NCI-H1417 (cell line): ENCODE measurements at regions not wholly inside any gene's neighbourhood (a gene's known extent, or its start where the extent isn't known, plus 50 kb on each side); places are given as distances from the start of the nearest gene placed in this dataset.

Source experiments
- DNase-seq, 3 experiments: peaks; one replicate each; lab custom pipeline; 2025; lab: John Stamatoyannopoulos, UW

GRCh38 chr12:93944911-93945310 is 203.5 kb upstream of the PLXNC1 start:
- DNase-seq, result no peak

DNA sequence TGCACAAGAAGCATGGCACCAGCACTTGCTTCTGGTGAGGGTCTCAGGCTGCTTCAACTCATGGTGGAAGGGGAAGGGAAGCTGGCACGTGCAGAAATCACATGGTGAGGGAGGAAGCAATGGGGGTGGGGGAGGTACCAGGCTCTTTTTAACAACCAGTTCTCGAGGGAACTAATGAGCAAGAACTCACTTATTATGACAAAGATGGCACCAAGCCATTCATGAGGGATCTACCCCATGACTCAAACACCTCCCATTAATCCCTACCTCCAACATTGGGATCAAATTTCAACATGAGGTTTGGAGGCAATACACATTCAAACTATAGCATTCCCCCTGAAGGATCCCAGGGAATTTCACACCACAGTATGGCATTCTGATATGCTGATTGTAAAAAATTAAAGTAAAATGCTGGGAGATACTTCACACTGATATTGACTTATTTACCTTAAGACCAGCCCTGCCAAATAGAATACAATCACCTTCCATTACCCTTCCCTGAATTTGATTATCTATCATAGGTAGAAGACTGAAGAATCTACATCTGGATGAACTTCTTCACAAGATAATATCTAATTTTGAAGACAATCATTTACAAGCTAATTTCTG is 201.7 kb upstream of the PLXNC1 start:
- DNase-seq, result no peak

GRCh38 chr12:93947486-93947885 is 200.9 kb upstream of the PLXNC1 start:
- no peak for DNase-seq

DNA sequence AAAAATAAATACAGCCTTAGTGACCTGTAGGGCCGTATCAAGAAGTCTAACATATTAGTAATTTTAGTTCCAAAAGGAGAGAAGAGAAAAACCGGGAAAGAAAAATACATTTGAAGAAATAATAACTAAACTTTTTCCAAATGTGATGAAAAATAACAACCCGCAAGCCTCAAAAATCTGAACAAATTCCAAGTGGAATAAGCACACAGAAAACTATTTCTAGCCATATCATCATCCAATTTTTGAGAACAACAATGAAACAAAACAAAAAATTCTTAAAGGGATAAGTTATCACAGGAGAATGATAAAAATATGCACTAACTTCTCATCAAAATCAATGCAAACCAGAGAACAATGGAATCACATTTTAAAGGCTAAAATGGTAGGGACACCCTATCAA is 198.1 kb upstream of the PLXNC1 start:
- DNase-seq, result no peak

GRCh38 chr12:93954166-93955112 is 193.9 kb upstream of the PLXNC1 start:
- no peak for DNase-seq

GRCh38 chr12:93956551-93956950 is 191.8 kb upstream of the PLXNC1 start:
- DNase-seq, result no peak

DNA sequence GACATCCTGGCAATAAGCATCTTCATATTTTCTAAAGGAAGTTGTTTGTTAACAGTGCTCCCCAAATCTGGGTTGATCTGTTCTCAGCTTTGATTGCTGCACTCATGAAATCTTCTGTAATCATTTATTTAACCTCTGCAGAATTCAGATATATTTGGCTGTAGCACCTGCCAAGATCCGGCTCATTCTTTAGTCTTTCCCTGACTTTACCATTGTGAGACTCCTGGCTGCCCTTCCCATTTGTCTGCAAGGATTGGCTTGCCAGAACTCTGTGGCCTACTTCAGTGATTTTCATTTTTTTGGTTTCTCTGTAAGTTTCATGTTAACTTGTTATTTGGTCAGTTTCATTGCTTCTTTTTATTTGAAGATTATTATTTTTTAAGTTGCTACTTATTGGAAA is 191.2 kb upstream of the PLXNC1 start:
- DNase-seq, result no peak

DNA sequence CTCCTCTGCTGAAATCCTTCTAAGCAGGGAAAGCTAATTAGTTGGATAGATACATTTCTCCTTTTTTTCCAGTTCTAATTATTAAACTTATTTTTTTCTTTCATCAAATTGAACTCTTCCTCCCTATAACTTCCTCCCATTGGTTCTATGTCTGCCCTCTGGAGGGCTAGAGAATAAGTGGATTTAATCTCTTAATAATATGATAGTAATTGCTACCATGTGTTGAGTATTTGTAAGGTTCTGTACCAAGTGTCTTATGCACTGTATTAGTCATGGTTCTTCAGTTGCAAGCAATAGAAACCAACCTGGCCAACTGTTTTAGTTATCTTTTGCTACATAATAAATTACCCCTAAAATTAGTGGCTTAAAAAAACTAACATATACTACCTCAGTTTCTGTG is 190.5 kb upstream of the PLXNC1 start:
- DNase-seq, result no peak

DNA sequence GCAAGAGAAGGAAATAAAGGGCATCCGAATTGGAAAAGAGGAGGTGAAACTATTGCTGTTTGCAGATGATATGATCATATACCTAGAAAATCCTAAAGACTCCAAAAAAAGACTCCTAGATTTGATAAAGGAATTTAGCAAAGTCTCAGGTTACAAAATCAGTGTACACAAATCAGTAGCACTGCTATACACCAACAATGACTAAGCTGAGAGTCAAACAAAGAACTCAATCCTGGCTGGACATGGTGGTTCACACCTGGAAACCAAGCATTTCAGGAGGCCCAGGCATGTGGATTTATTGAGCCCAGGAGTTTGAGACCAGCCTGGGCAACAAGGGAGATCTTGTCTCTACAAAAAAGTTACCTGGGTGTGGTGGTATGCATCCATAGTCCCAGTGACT is 188.7 kb upstream of the PLXNC1 start:
- DNase-seq, result no peak

- DNase-seq, result no peak
Observed at GRCh38 chr12:93960521-93960920, 187.9 kb upstream of the PLXNC1 start.

DNA sequence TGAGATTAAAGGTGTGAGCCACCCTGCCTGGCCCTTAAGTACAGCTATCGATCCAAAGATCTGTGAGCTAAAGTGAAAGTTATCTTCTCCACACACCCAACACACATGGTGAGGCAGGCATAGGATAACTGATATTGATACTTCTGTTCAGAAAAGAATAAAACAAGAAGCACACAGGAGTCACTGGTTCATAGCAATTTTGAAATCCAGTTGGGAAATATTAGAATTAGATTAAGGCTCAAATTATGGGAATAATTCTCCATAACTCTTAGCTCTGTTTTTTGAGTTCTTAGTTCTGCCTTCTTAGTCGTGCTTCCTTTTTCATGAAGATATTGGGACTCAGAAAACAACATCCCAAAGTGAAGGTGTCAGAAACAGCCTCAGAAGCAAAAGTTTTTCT is 186.0 kb upstream of the PLXNC1 start:
- DNase-seq, result no peak

DNA sequence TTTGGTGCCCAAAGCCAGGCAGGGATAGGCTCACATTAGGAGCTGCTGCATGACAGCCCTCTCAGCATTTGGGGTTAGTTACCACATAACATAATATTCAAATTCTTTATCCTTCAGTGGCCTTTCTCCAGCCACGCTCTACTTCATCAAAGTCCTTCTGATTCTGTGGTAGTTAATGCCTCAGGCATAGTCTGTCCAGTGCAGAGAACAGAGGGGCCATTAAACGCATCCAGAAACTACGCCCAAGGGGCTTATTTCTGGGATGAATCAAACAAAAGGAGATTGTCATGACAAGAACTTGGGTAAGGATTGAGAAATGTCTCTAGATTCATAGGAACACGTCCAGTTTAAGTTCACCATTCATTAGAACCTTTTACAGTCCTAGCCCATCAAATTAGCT is 183.4 kb upstream of the PLXNC1 start:
- no peak for DNase-seq

DNA sequence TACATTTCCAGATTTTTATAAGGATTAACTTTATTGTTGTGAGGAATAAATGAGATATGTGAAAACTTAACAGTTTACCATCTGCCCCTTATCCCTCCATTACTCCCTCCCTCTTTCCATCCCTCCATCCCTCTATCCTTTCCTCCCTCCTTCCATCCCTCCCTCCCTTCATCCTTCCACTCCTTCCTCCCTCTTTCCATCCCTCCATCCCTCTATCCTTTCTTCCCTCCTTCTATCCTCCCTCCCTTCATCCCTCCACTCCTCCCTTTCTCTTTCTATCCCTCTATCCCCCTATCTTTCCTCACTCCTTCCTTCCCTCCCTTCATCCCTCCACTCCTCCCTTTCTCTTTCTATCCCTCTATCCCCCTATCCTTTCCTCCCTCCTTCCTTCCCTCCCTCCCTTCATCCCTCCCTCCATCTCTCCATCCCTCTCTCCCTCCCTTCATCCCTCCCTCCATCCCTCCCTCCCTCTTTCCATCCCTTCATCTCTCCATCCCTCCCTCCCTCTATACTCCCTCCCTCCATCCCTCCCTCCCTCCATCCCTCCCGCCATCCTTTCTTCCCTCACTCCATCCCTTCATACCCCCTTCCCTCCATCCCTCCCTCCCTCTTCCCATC is 181.8 kb upstream of the PLXNC1 start:
- DNase-seq, result no peak

- DNase-seq, result no peak
Observed at GRCh38 chr12:93967454-93967853, 180.9 kb upstream of the PLXNC1 start.

DNA sequence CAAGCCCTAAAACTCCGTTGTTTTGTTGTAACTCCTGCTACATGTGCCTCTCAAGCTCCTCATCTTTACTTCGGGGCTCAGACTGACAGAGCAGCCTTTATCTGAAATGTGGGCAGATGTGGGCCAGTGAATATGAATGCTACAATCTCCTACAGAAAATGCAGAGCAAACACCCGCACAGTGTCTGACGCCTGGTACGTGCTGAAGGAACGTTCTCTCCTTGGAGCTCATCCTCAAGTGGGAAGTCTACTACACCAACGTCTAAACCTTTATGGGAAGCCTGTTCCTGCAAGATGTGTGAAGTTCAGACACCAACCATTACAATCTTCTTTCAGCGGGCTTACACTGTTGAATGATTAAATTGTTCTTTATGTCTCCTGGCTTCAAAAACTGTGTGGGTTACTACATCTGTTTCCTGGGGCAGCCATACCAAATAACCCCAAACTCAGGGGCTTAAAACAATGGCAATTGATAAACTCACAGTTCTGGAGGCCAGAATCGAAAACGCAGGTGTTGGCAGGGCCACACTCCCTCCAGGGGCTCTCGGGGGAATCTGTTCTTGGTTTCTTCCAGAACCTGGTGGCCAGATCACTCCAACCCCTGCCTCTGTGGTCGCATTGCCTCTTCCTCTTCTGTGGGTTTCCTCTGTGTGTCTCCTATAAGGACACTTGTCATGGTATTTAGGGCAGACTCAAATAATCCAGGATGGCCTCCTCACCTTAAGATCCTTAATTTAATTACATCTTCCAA is 179.7 kb upstream of the PLXNC1 start:
- no peak for DNase-seq

GRCh38 chr12:93970900-93971688 is 177.3 kb upstream of the PLXNC1 start:
- no peak for DNase-seq

DNA sequence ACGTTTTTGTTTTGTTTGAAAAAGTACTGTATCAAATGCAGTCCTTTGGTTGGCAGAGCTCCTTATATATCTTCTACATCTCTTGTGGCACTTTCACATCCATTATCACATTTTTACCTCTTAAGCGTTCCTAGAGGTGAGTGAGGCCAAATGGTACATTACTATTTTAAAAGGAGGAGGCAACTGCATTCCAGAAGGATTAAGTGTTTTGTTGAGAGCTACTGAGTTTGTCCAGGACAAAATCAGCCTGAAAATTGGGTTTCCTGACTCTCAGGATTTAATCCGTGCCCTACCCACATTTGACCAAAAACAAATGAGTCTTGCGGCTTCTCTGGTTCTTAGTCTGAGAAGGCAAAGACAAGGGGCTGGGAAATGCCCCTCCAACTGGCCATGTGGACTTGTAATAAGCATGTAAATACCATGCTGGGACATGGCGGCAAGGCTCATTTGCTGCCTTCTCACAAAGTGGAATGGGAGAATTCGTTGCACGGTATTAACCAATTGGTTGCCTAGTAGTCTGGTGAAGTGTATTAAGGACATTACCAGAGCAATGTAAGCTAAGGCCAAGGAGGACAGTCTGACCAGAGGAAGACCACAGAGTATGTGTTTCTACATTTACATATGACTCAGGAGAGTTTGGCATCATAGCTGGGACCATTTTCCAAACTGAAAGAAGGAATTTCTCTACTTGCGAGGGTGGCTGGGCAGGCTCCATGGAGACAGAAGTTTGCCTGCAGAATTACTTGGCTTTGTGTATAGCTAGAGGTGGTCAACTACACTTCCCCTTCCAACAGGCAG is 175.8 kb upstream of the PLXNC1 start:
- no peak for DNase-seq

DNA sequence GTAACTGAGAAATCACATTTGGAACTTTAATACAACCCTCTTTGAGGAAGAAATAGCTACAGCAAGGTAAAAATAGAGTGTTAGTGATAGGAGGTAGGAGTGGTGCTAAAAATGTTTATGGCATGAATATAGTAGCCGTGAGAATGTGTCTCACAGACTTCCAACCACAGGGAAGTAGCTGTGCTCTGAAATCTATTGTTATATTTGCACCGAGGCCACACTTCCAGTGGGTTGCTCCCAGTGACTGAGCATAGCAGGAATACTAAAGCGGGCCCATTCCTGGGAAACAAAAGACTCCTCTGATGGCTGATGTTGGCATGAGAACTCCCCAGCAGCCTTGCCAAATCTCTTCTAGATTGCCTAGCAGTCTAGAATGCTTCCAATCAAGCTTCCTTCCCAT is 174.1 kb upstream of the PLXNC1 start:
- no peak for DNase-seq

GRCh38 chr12:93976024-93976423 is 172.4 kb upstream of the PLXNC1 start:
- no peak for DNase-seq

GRCh38 chr12:93977081-93977480 is 171.3 kb upstream of the PLXNC1 start:
- no peak for DNase-seq

GRCh38 chr12:93978553-93978952 is 169.8 kb upstream of the PLXNC1 start:
- no peak for DNase-seq
